ENCODE measurements at regions not wholly inside any gene's neighbourhood (a gene's known extent, or its start where the extent isn't known, plus 50 kb on each side); places are given as distances from the start of the nearest gene placed in this dataset.
A peak's percentile ranks its signal among the peaks of the same experiment; 100 is the strongest.

DNA sequence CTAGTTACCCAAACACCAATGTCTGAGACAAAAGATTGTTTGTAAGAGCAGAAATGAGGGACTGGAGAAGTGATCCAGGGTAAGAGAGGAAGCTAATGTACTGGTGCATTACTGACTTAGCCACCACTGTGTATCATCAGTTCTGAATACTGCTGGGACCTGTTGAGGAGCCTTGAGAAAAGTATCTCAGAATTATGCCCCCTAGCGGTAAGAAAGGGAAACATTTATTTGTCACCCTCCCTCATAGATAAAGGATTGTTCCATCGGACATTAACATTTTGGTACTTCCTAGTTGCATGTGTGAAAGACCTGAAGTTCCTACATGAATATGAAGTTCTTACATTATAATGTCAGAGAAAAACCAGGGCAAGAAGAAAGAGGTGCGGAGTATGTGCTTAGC lies 612.5 kb downstream of the FSCB start:
- H3K4me1 ChIP-seq = no peaks in the 10 kb centered on the region
- H3K27ac ChIP-seq = no peak overlapping the region
- DNase-seq (no peak), ATAC-seq (no peak)
- H3K36me3 ChIP-seq = no peaks in the 10 kb centered on the region
- intact Hi-C loops (cut with DNase I) = no loop called here
- no peaks in the 10 kb centered on the region for H3K27me3 ChIP-seq
- TF ChIP-seq, protein P1, sequence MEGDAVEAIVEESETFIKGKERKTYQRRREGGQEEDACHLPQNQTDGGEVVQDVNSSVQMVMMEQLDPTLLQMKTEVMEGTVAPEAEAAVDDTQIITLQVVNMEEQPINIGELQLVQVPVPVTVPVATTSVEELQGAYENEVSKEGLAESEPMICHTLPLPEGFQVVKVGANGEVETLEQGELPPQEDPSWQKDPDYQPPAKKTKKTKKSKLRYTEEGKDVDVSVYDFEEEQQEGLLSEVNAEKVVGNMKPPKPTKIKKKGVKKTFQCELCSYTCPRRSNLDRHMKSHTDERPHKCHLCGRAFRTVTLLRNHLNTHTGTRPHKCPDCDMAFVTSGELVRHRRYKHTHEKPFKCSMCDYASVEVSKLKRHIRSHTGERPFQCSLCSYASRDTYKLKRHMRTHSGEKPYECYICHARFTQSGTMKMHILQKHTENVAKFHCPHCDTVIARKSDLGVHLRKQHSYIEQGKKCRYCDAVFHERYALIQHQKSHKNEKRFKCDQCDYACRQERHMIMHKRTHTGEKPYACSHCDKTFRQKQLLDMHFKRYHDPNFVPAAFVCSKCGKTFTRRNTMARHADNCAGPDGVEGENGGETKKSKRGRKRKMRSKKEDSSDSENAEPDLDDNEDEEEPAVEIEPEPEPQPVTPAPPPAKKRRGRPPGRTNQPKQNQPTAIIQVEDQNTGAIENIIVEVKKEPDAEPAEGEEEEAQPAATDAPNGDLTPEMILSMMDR (IDR thresholded peaks at IDR 0.05) = peak in 1 of 2 donors; percentile 39
- no peak overlapping the region for H3K4me3 ChIP-seq
- H3K9me3 ChIP-seq = no peaks in the 10 kb centered on the region

DNA sequence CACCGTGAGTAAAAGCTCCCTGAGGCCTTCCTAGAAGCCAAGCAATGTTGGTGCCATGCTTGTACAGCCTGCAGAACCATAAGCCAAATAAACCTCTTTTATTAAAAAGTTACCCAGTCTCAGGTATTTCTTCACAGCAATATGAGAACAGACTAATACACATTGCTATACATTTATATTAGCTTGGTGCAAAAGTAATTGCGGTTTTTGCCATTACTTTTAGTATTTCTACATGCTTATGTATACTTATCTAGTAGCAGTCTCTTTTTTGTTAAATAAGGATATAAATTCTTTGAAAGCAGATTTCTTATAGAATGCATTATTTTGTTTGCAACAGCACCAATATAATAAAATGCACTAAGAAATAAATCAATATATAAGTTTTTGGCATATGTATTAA lies 619.6 kb downstream of the FSCB start:
- Histone ChIP-seq H3K4me3 (no peak overlapping the region), H3K4me1 (no peaks in the 10 kb centered on the region), H3K9me3 (no peaks in the 10 kb centered on the region), H3K27me3 (no peaks in the 10 kb centered on the region), H3K27ac (no peak overlapping the region), H3K36me3 (no peaks in the 10 kb centered on the region)
- no peak for DNase-seq
- no peak for ATAC-seq
- TF ChIP-seq, protein P1 (IDR thresholded peaks at IDR 0.05) = no peak
- intact Hi-C loops (cut with DNase I) = no loop called here

DNA sequence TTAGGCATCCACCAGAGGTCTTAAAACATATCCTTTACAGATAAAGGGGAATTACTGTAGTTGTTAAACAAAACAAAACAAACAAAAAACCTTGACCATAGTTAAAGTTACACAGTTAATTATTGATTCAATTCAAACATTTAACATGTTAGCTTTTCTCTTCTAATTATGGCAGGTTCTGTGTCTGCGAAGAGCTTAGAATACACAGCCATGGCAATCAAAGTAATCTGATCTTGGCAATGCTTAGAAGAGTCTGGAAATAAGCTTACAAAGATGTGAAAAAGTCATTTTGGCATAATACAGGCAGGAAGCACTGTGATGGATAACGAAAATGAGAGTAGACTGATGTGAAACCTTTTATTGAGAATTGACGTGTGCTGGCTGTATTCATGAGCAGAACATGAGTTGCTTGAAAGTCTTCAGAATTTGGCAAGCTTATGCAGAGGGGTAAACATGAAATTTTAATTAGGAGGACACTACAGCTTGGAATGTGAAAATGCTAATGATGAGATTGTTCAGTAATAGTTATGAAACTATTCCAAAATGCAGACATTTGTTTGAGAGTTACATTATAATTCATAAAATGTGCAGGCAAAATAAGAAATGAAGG lies 629.6 kb downstream of the FSCB start:
- TF ChIP-seq, protein P1 (IDR thresholded peaks at IDR 0.05) = no peak
- no peak overlapping the region for H3K4me3 ChIP-seq
- H3K36me3 ChIP-seq = no peaks in the 10 kb centered on the region
- ATAC-seq (no peak), DNase-seq (peak in 1 of 4 donors; percentile 44)
- no peaks in the 10 kb centered on the region for H3K9me3 ChIP-seq
- H3K4me1 ChIP-seq = no peaks in the 10 kb centered on the region
- no peaks in the 10 kb centered on the region for H3K27me3 ChIP-seq
- intact Hi-C loops (cut with DNase I) = no loop called here
- no peak overlapping the region for H3K27ac ChIP-seq

DNA sequence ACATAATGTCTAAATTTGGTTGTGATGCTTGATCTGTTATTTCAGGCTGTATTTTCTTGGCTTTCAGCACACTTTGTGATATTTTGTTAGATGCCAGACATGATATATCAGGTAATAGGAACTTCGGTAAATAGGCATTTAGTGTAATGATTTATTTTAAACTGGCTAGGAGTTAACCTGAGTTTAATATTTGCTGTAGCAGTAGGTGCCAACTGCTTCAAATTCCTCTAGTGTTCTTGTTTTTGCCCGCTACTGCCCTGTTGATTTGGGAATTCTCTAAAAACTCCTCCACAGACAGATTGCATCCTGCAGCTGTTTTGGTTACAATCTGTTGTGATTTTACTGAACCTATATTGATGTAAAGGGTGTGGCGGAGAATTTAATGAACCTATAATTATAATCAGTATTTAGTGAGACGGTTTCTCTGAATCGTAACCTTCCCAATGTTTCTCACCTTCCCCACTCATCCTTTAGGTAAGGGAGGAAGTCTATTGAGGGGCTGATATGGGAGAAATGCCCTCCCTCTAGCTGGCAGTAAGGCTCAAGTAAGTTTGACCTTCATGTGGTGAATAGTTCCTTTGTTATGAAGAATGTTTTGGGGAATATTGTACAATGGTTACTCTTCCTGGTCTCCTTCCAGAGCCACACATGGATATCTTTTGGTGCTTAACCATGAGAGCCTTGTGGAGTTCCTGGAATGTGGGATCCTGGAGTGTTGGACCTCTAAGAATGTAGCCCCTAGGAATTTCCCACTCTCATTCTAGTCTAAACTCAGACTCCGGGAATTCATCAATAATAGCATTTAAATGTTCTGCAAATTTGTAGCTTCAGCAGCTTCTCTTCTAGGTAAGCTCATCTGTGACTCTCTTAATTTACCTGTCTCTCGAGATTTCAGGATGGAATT lies 634.1 kb downstream of the FSCB start:
- TF ChIP-seq, protein P1 (IDR thresholded peaks at IDR 0.05) = no peak
- H3K9me3 ChIP-seq = peaks cover 0 to 2% of the 10 kb centered on the region in 2 donors
- no peak for ATAC-seq

DNA sequence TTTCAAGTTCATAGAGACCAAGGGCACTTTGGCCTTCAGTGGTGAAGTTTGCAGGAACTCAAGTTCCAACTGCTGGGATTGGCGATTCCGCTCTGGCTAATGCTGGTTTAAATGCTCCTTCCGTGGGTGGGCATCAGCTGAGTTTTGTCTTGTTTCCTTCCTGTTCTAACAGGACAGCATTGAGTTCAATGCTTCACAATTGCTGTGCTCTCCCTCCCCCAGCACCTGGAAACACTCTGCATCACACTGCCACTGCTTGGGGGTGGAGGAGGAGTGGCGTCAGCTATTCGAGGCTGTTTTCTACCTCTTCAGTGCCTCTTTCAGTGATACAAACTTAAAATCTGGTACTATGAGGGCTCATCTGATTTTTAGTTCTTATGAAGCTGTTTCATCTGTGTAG lies 634.9 kb downstream of the FSCB start:
- no peaks in the 10 kb centered on the region for H3K36me3 ChIP-seq
- H3K4me1 ChIP-seq = no peaks in the 10 kb centered on the region
- ATAC-seq (no peak), DNase-seq (no peak)
- H3K27ac ChIP-seq = no peak overlapping the region
- TF ChIP-seq, protein P1 (IDR thresholded peaks at IDR 0.05) = no peak
- H3K9me3 ChIP-seq = peaks cover 0 to 2% of the 10 kb centered on the region in 2 donors
- H3K27me3 ChIP-seq = no peaks in the 10 kb centered on the region
- intact Hi-C loops (cut with DNase I) = no loop called here
- H3K4me3 ChIP-seq = no peak overlapping the region

More for the DNA sequence above, 634.1 kb downstream of the FSCB start:
- Histone ChIP-seq H3K27me3 (no peaks in the 10 kb centered on the region), H3K4me1 (no peaks in the 10 kb centered on the region), H3K27ac (no peak overlapping the region), H3K36me3 (no peaks in the 10 kb centered on the region), H3K4me3 (no peak overlapping the region)
- intact Hi-C loops (cut with DNase I) = no loop called here
- DNase-seq = no peak
